ENCODE measurements at regions not wholly inside any gene's neighbourhood (a gene's known extent, or its start where the extent isn't known, plus 50 kb on each side); places are given as distances from the start of the nearest gene placed in this dataset.

GRCh38 chr1:8257621-8258020 lies 60.3 kb upstream of the SLC45A1 start:
- Histone ChIP-seq H3K4me3 (ENCODE audit: low read depth, low read length) (no peak overlapping the region), H3K36me3 (replicated peaks) (no peaks in the 10 kb centered on the region), H3K27ac (no peak overlapping the region), H3K27me3 (replicated peaks) (no peaks in the 10 kb centered on the region)
- in situ Hi-C loops (cut with HindIII; ENCODE audit: low pct_ligation_motif_present, low sequenced_read_pairs) = no loop called here
- DNase-seq = no peak
- TF ChIP-seq CTCF (IDR thresholded peaks at IDR 0.05; ENCODE audit: low read depth, low read length, missing control alignments) = no peak

GRCh38 chr1:8256321-8256720 lies 61.6 kb upstream of the SLC45A1 start:
- TF ChIP-seq CTCF (IDR thresholded peaks at IDR 0.05; ENCODE audit: low read depth, low read length, missing control alignments) = no peak
- in situ Hi-C loops (cut with HindIII; ENCODE audit: low pct_ligation_motif_present, low sequenced_read_pairs) = no loop called here
- no peak for DNase-seq
- H3K27ac ChIP-seq = no peak overlapping the region
- H3K36me3 ChIP-seq (replicated peaks) = no peaks in the 10 kb centered on the region
- no peaks in the 10 kb centered on the region for H3K27me3 ChIP-seq (replicated peaks)
- H3K4me3 ChIP-seq (ENCODE audit: low read depth, low read length) = no peak overlapping the region

- no peak overlapping the region for H3K4me3 ChIP-seq (ENCODE audit: low read depth, low read length)
- no peaks in the 10 kb centered on the region for H3K27me3 ChIP-seq (replicated peaks)
- H3K36me3 ChIP-seq (replicated peaks) = no peaks in the 10 kb centered on the region
- TF ChIP-seq CTCF (IDR thresholded peaks at IDR 0.05; ENCODE audit: low read depth, low read length, missing control alignments) = no peak
- in situ Hi-C loops (cut with HindIII; ENCODE audit: low pct_ligation_motif_present, low sequenced_read_pairs) = no loop called here
- H3K27ac ChIP-seq = no peak overlapping the region
- DNase-seq = no peak
Observed at GRCh38 chr1:8255712-8256111, 62.2 kb upstream of the SLC45A1 start.

GRCh38 chr1:8252266-8252951 lies 65.5 kb upstream of the SLC45A1 start:
- Histone ChIP-seq H3K4me3 (ENCODE audit: low read depth, low read length) (no peak overlapping the region), H3K36me3 (replicated peaks) (no peaks in the 10 kb centered on the region), H3K27ac (no peak overlapping the region), H3K27me3 (replicated peaks) (no peaks in the 10 kb centered on the region)
- in situ Hi-C loops (cut with HindIII; ENCODE audit: low pct_ligation_motif_present, low sequenced_read_pairs) = no loop called here
- TF ChIP-seq CTCF (IDR thresholded peaks at IDR 0.05; ENCODE audit: low read depth, low read length, missing control alignments) = no peak
- no peak for DNase-seq

GRCh38 chr1:8251635-8252034 lies 66.3 kb upstream of the SLC45A1 start:
- in situ Hi-C loops (cut with HindIII; ENCODE audit: low pct_ligation_motif_present, low sequenced_read_pairs) = no loop called here
- H3K36me3 ChIP-seq (replicated peaks) = no peaks in the 10 kb centered on the region
- DNase-seq = no peak
- TF ChIP-seq CTCF (IDR thresholded peaks at IDR 0.05; ENCODE audit: low read depth, low read length, missing control alignments) = no peak
- no peak overlapping the region for H3K27ac ChIP-seq
- no peaks in the 10 kb centered on the region for H3K27me3 ChIP-seq (replicated peaks)
- H3K4me3 ChIP-seq (ENCODE audit: low read depth, low read length) = no peak overlapping the region

GRCh38 chr1:8249838-8250237 lies 68.1 kb upstream of the SLC45A1 start:
- no peak for TF ChIP-seq CTCF (IDR thresholded peaks at IDR 0.05; ENCODE audit: low read depth, low read length, missing control alignments)
- no peaks in the 10 kb centered on the region for H3K36me3 ChIP-seq (replicated peaks)
- H3K27me3 ChIP-seq (replicated peaks) = no peaks in the 10 kb centered on the region
- in situ Hi-C loops (cut with HindIII; ENCODE audit: low pct_ligation_motif_present, low sequenced_read_pairs) = no loop called here
- H3K4me3 ChIP-seq (ENCODE audit: low read depth, low read length) = no peak overlapping the region
- no peak for DNase-seq
- no peak overlapping the region for H3K27ac ChIP-seq
